GM21529 (cell line): ENCODE measurements at regions not wholly inside any gene's neighbourhood (a gene's known extent, or its start where the extent isn't known, plus 50 kb on each side); places are given as distances from the start of the nearest gene placed in this dataset.
"Not testable (repeated sequence)": the region's sequence is repeated elsewhere in the genome, so short reads cannot be mapped to it uniquely, and the experiment has no call there.

Experiments used
- ATAC-seq: cut with Tn5 transposase; IDR thresholded peaks from one replicate; pipeline ENCODE4 v1.9.1; 2021; ENCODE audit not compliant: unreplicated experiment

GRCh38 chr5:6321078-6321477, 57.3 kb downstream of the MED10 start:
- ATAC-seq: no peak

GRCh38 chr5:6319116-6319515, 59.2 kb downstream of the MED10 start:
- no peak for ATAC-seq

GRCh38 chr5:6317116-6317798, 61.1 kb downstream of the MED10 start:
- no peak for ATAC-seq

- no peak for ATAC-seq
These were observed 62.8 kb downstream of the MED10 start for GRCh38 chr5:6315580-6315979.

- ATAC-seq: no peak
These were observed 66.5 kb downstream of the MED10 start for GRCh38 chr5:6311568-6312501.

DNA sequence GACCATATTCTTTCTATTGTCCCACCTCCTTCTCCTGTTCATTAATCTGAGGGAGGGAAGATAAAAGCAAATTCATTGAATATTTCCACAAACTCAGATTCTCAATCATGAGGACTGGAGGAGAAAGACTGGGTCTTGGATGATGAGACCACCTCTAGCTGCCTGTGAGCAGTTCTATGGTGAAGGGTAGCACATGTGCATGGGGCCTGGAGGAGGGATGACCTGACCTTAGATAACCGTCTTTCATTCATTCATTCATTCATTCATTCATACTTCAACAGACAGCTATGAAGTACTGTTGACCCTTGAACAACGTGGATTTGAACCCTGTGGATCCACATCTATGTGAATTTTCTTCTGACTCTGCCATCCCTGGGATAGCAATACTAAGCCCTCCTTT, 68.4 kb downstream of the MED10 start:
- ATAC-seq: no peak

DNA sequence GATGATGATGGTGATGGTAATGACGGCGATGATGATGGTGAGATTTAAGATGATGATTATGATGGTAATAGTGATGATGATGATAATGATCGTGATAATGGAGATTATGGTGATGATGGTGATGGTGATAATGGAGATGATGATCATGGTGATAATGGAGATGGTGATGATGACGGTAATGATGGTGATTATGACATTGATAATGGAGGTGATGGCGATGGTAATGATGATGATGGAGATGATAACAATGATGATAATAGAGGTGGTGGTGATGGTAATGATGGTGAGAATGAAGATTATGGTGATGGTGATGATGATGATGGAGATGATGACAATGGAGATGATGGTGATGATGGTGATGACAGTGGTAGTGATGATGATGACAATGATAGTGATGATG, 69.7 kb downstream of the MED10 start:
- no peak for ATAC-seq

DNA sequence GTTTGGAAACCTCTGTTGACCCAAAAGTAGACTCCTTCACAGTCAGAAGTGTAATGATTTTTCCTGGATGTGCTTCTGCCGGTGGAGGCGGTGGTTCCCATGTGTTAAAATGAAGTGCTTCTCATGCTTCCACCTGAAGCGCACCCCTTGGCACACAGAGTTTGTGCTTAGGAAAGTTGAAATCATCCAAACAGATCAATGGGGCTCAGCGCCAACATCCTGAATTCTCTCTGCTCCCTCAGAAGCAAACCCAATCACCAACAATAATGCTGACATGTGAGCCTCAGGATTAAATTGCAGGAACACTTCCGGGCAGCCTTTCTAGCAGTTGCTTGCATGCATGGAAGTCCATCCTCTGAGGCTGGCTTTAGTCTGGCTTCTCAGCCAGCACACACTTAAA, 71.0 kb downstream of the MED10 start:
- no peak for ATAC-seq

DNA sequence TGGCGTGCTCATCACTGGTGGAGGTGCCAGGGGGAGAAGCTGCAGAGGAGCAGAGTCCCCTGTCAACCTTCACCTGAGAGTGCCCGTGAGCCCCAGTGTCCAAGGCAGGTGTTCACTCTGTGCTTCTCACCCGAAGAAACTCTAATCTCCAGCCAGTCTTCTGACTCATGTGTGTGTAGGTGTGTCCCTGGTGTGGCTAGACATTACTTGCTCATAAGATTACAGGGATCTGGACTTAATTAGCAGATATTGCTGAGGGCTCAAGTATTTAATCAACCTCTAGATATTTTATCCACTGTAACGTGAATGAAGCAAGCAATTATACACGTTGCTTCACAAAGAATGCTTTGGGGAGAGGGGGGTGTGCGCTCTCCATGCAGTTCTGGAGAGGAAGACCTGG, 72.5 kb downstream of the MED10 start:
- ATAC-seq: no peak

- no peak for ATAC-seq
These were observed 75.7 kb downstream of the MED10 start for GRCh38 chr5:6302684-6303083.

DNA sequence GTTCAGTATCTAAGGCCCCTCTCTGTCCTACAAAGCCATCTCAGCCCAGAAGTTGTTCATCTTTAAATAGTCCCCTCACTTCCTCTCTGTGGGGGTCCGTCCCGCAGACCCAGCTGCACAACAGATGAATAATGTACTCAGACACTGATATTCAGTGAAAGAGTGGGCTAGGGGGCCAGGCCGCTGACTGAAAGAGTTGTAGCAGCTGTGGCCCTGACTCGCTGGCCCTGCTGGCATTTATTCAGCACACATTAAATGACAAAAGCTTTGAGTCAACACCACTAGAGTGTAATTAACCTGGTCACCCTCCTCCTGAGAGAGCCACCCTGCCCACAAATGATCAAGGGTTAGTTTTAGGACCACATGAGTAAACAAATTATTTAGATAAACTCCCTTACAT, 76.3 kb downstream of the MED10 start:
- no peak for ATAC-seq

GRCh38 chr5:6296524-6296923, 81.8 kb downstream of the MED10 start:
- no peak for ATAC-seq

- no peak for ATAC-seq
These were observed 86.4 kb downstream of the MED10 start for GRCh38 chr5:6291961-6292360.

- no peak for ATAC-seq
These were observed 89.1 kb downstream of the MED10 start for GRCh38 chr5:6289239-6289638.

DNA sequence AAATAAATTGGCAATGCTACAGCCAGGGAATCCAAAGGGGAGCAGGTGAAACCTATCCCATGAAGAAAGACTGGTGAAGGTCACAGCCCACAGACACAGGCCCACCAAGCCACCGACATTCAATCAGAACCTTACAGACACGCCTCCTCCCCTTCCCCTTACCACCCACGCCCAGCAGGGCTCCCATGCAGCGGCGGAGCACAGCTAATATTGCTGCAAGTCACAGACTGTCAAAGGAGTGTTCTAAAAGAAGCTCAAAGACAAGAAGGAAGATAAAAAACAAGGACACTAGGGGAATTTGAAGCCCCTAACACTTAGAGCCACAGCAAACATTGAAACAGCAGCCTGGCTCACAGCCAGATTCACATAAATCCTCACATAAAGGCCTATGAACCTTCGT, 91.2 kb downstream of the MED10 start:
- ATAC-seq: no peak

DNA sequence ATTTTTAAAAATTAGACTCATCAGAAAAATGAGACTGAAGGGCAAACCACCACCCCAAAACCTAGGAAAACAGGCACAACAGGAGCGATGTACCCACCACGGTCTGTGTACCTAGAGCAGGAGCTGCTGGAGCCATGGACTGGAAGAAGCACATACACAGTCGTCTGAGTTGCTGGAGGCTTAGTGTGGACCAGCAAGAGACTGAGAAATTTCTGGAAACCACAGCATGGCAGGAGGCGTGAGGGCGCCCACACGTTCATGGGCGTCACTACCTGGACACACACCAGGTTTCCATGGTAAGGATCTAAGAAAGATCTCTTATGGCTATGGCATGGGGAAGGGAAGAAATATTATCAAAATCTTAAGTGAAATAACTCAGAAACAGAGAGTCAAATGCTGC, 91.9 kb downstream of the MED10 start:
- no peak for ATAC-seq

DNA sequence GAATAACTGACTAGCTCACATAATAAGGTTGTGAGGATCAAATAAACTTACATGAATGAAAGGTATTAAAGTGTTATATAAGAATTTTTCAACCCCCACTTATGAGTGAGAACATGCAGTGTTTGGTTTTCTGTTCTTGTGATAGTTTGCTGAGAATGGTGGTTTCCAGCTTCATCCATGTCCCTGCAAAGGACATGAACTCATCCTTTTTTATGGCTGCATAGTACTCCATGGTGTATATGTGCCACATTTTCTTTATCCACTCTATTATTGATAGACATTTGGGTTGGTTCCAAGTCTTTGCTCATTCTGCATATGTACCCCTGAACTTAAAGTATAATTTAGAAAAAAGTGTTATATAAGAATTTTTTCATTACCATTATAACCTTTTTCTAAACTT, 93.9 kb downstream of the MED10 start:
- ATAC-seq: not testable (repeated sequence)

DNA sequence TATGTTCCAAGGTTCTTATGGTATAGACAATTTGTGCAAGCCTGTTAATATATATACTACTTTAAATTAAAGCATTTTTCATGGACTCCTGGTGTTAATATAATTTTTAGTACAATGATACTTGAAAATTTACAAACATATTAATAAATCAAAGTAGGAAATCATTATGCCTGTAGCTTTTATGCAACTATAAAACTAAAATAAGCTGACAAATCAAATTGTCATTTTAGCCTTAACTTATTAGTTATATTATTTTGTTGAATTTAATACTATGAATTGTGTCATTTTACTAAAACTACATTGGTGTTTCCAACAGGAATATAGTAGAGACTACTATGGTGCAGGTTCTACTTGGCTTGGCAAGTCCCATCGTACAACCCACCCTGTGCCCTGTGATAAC, 96.0 kb downstream of the MED10 start:
- ATAC-seq: no peak

GRCh38 chr5:6281818-6282217, 96.5 kb downstream of the MED10 start:
- ATAC-seq: no peak

DNA sequence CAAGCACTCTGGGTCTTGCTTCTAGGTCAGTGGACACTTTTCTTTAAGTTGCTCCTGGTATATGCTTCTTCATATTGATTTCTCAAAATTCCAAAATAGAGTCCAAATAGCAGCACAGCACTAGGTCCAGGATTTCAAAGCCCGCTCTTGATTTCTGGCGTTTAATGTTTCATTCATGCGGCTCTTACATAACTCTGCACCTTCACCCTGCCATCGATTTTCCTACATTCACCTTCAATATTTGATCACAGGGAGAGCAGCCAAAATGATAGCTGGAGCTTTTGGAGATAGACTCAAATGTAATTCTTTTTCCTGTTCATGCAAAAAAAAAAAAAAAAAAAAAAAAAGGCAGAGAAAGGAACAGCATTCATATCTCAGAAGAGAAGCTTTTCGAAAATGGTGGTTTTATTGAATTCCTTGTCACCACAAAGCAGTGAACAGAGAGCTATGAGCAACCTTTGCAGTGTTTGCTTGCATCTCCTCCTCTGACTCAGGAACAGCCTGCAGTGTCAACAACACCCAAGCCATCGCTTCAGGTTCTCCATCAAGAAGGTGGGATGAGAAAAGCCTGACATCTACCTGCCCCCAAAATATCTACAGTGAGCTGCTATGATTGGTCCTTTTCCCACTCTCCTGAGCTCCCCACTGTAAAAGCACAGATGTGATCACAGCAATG, 97.8 kb downstream of the MED10 start:
- no peak for ATAC-seq

DNA sequence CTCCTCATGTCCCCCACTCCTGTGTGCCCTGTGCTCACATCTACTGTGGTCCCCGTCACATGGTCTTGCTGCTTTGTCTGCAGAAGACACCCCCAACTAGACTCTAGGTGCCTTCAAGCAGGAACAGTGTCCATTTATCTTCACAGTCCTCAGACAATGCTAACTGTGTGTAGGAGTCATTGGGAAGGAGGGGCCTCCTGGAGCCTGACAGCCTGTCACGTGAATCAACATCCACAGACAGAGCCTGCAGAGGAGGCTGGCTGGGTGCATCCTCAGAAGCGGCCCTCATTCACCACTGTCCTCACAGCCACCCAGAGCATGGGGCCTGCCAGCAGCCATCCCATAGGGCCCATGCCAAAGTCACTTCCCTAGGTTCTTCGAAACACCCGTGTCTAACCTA, 98.7 kb downstream of the MED10 start:
- ATAC-seq: no peak
